Epithelial cell of prostate (primary cell): ENCODE measurements at regions not wholly inside any gene's neighbourhood (a gene's known extent, or its start where the extent isn't known, plus 50 kb on each side); places are given as distances from the start of the nearest gene placed in this dataset.
"Not testable (repeated sequence)": the region's sequence is repeated elsewhere in the genome, so short reads cannot be mapped to it uniquely, and the experiment has no call there.

ENCODE experiments used
- DNase-seq: peaks from one replicate; pipeline ENCODE4 v3.0.0-alpha.2; 2011; ENCODE audit warnings: low read depth, low spot score
- H3K27ac ChIP-seq: fragments of 450-650 bp; 2 replicates; pipeline ENCODE4 v1.5.1; 2017; ENCODE audit warnings: mild to moderate bottlenecking

GRCh38 chr6:85114581-85114935 is 335.3 kb upstream of the NT5E start:
- DNase-seq: no peak
- H3K27ac ChIP-seq: no peak overlapping the region

GRCh38 chr6:85113934-85114580 is 335.8 kb upstream of the NT5E start:
- DNase-seq: no peak
- H3K27ac ChIP-seq: no peak overlapping the region

- DNase-seq: no peak
- H3K27ac ChIP-seq: no peak overlapping the region
Measured at GRCh38 chr6:85112540-85112939, 337.3 kb upstream of the NT5E start.

GRCh38 chr6:85111481-85112011 is 338.3 kb upstream of the NT5E start:
- H3K27ac ChIP-seq: no peak overlapping the region
- DNase-seq: no peak

- DNase-seq: no peak
- H3K27ac ChIP-seq: no peak overlapping the region
Measured at GRCh38 chr6:85110943-85111342, 338.9 kb upstream of the NT5E start.

GRCh38 chr6:85107701-85108100 is 342.2 kb upstream of the NT5E start:
- no peak for DNase-seq
- no peak overlapping the region for H3K27ac ChIP-seq

- no peak overlapping the region for H3K27ac ChIP-seq
- no peak for DNase-seq
Measured at GRCh38 chr6:85096976-85097375, 332.6 kb upstream of the TBX18 start.

GRCh38 chr6:85092226-85092625 is 327.8 kb upstream of the TBX18 start:
- H3K27ac ChIP-seq: no peak overlapping the region
- DNase-seq: no peak

- H3K27ac ChIP-seq: no peak overlapping the region
- DNase-seq: no peak
Measured at GRCh38 chr6:85089255-85089654, 324.9 kb upstream of the TBX18 start.

GRCh38 chr6:85085875-85086274 is 321.5 kb upstream of the TBX18 start:
- DNase-seq: no peak
- H3K27ac ChIP-seq: no peak overlapping the region

- no peak overlapping the region for H3K27ac ChIP-seq
- DNase-seq: no peak
Measured at GRCh38 chr6:85081102-85081501, 316.7 kb upstream of the TBX18 start.

GRCh38 chr6:85079761-85080160 is 315.4 kb upstream of the TBX18 start:
- no peak for DNase-seq
- no peak overlapping the region for H3K27ac ChIP-seq

GRCh38 chr6:85078058-85078457 is 313.7 kb upstream of the TBX18 start:
- H3K27ac ChIP-seq: no peak overlapping the region
- peak; percentile 63 for DNase-seq

- H3K27ac ChIP-seq: no peak overlapping the region
- no peak for DNase-seq
Measured at GRCh38 chr6:85077098-85077497, 312.7 kb upstream of the TBX18 start.

- not testable (repeated sequence) for H3K27ac ChIP-seq, DNase-seq
Measured at GRCh38 chr6:85071845-85072244, 307.4 kb upstream of the TBX18 start.

- no peak for DNase-seq
- no peak overlapping the region for H3K27ac ChIP-seq
Measured at GRCh38 chr6:85069577-85069976, 305.2 kb upstream of the TBX18 start.

GRCh38 chr6:85068221-85068620 is 303.8 kb upstream of the TBX18 start:
- no peak for DNase-seq
- no peak overlapping the region for H3K27ac ChIP-seq

GRCh38 chr6:85066266-85066665 is 301.9 kb upstream of the TBX18 start:
- no peak for DNase-seq
- H3K27ac ChIP-seq: no peak overlapping the region

GRCh38 chr6:85065831-85066230 is 301.4 kb upstream of the TBX18 start:
- no peak overlapping the region for H3K27ac ChIP-seq
- no peak for DNase-seq

- no peak for DNase-seq
- H3K27ac ChIP-seq: no peak overlapping the region
Measured at GRCh38 chr6:85063611-85064010, 299.2 kb upstream of the TBX18 start.

GRCh38 chr6:85062884-85063283 is 298.5 kb upstream of the TBX18 start:
- no peak for DNase-seq

GRCh38 chr6:85058806-85059205 is 294.4 kb upstream of the TBX18 start:
- H3K27ac ChIP-seq: no peak overlapping the region
- DNase-seq: no peak

More at GRCh38 chr6:85062884-85063283, 298.5 kb upstream of the TBX18 start:
- H3K27ac ChIP-seq: no peak overlapping the region
